ENCODE measurements at regions not wholly inside any gene's neighbourhood (a gene's known extent, or its start where the extent isn't known, plus 50 kb on each side); places are given as distances from the start of the nearest gene placed in this dataset.

- H3K27ac ChIP-seq, result no peak overlapping the region
- TF ChIP-seq CTCF (IDR thresholded peaks at IDR 0.05) (no peak), ZFX (IDR thresholded peaks at IDR 0.05; ENCODE audit: borderline replicate concordance) (no peak)
These were observed 218.7 kb downstream of the RNF144B start for GRCh38 chr6:18605841-18606240.

GRCh38 chr6:18609715-18610114 lies 222.6 kb downstream of the RNF144B start:
- TF ChIP-seq CTCF (IDR thresholded peaks at IDR 0.05) (no peak), ZFX (IDR thresholded peaks at IDR 0.05; ENCODE audit: borderline replicate concordance) (no peak)
- no peak overlapping the region for H3K27ac ChIP-seq

GRCh38 chr6:18613319-18613925 lies 226.3 kb downstream of the RNF144B start:
- no peak for TF ChIP-seq CTCF (IDR thresholded peaks at IDR 0.05)
- TF ChIP-seq ZFX (IDR thresholded peaks at IDR 0.05; ENCODE audit: borderline replicate concordance), result no peak
- H3K27ac ChIP-seq, result no peak overlapping the region

- H3K27ac ChIP-seq, result no peak overlapping the region
- TF ChIP-seq ZFX (IDR thresholded peaks at IDR 0.05; ENCODE audit: borderline replicate concordance) (no peak), CTCF (IDR thresholded peaks at IDR 0.05) (no peak)
These were observed 242.4 kb downstream of the RNF144B start for GRCh38 chr6:18629571-18629970.

- no peak overlapping the region for H3K27ac ChIP-seq
- TF ChIP-seq ZFX (IDR thresholded peaks at IDR 0.05; ENCODE audit: borderline replicate concordance) (no peak), CTCF (IDR thresholded peaks at IDR 0.05) (no peak)
These were observed 245.7 kb downstream of the RNF144B start for GRCh38 chr6:18632670-18633410.

GRCh38 chr6:18634912-18635311 lies 247.8 kb downstream of the RNF144B start:
- H3K27ac ChIP-seq, result no peak overlapping the region
- TF ChIP-seq ZFX (IDR thresholded peaks at IDR 0.05; ENCODE audit: borderline replicate concordance) (no peak), CTCF (IDR thresholded peaks at IDR 0.05) (no peak)

- H3K27ac ChIP-seq, result no peak overlapping the region
- TF ChIP-seq CTCF (IDR thresholded peaks at IDR 0.05) (no peak), ZFX (IDR thresholded peaks at IDR 0.05; ENCODE audit: borderline replicate concordance) (no peak)
These were observed 253.0 kb downstream of the RNF144B start for GRCh38 chr6:18640134-18640533.
